ENCODE measurements at regions not wholly inside any gene's neighbourhood (a gene's known extent, or its start where the extent isn't known, plus 50 kb on each side); places are given as distances from the start of the nearest gene placed in this dataset.

- Histone ChIP-seq H3K27ac (ENCODE audit: low read length) (no peak overlapping the region), H3K36me3 (ENCODE audit: insufficient read depth, low read length) (no peaks in the 10 kb centered on the region), H3K4me2 (ENCODE audit: insufficient read depth, low read length) (no peak overlapping the region), H3K79me2 (ENCODE audit: insufficient read depth, low read length) (no peaks in the 10 kb centered on the region), H3K4me3 (ENCODE audit: low read depth in 1 of 2, low read length in 2 of 2) (no peak overlapping the region), H2AFZ (ENCODE audit: low read depth, low read length) (no peak overlapping the region), H3K9ac (ENCODE audit: low read depth, low read length) (no peak overlapping the region), H3K4me1 (ENCODE audit: insufficient read depth, low read length) (no peaks in the 10 kb centered on the region), H4K20me1 (ENCODE audit: insufficient read depth, low read length) (no peaks in the 10 kb centered on the region), H3K27me3 (ENCODE audit: insufficient read depth, low read length, poor library complexity) (no peaks in the 10 kb centered on the region), H3K9me3 (ENCODE audit: insufficient read depth, low read length, severe bottlenecking) (no peaks in the 10 kb centered on the region)
- ATAC-seq (ENCODE audit: insufficient read depth, low read depth) (no peak), DNase-seq (no peak)
- TF ChIP-seq CTCF (IDR thresholded peaks at IDR 0.05; ENCODE audit: borderline replicate concordance, extremely low read depth, low read length, poor library complexity, severe bottlenecking) (no peak), EZH2 (IDR thresholded peaks at IDR 0.05; ENCODE audit: borderline replicate concordance, low read depth, low read length, severe bottlenecking) (no peak)
These were observed 671.2 kb downstream of the LRFN5 start for GRCh38 chr14:42277840-42278239.

GRCh38 chr14:42269234-42269633, 662.6 kb downstream of the LRFN5 start:
- no peak overlapping the region for H3K27ac ChIP-seq (ENCODE audit: low read length)
- no peaks in the 10 kb centered on the region for H3K9me3 ChIP-seq (ENCODE audit: insufficient read depth, low read length, severe bottlenecking)
- DNase-seq: no peak
- ATAC-seq (ENCODE audit: insufficient read depth, low read depth): no peak
- no peaks in the 10 kb centered on the region for H4K20me1 ChIP-seq (ENCODE audit: insufficient read depth, low read length)
- no peak overlapping the region for H2AFZ ChIP-seq (ENCODE audit: low read depth, low read length)
- H3K4me1 ChIP-seq (ENCODE audit: insufficient read depth, low read length): no peaks in the 10 kb centered on the region
- no peak overlapping the region for H3K4me2 ChIP-seq (ENCODE audit: insufficient read depth, low read length)
- H3K79me2 ChIP-seq (ENCODE audit: insufficient read depth, low read length): no peaks in the 10 kb centered on the region
- H3K9ac ChIP-seq (ENCODE audit: low read depth, low read length): no peak overlapping the region
- H3K36me3 ChIP-seq (ENCODE audit: insufficient read depth, low read length): no peaks in the 10 kb centered on the region
- H3K4me3 ChIP-seq (ENCODE audit: low read depth in 1 of 2, low read length in 2 of 2): no peak overlapping the region
- H3K27me3 ChIP-seq (ENCODE audit: insufficient read depth, low read length, poor library complexity): no peaks in the 10 kb centered on the region
- no peak for TF ChIP-seq EZH2 (IDR thresholded peaks at IDR 0.05; ENCODE audit: borderline replicate concordance, low read depth, low read length, severe bottlenecking)
- no peak for TF ChIP-seq CTCF (IDR thresholded peaks at IDR 0.05; ENCODE audit: borderline replicate concordance, extremely low read depth, low read length, poor library complexity, severe bottlenecking)

GRCh38 chr14:42248131-42248530, 641.5 kb downstream of the LRFN5 start:
- ATAC-seq (ENCODE audit: insufficient read depth, low read depth) (no peak), DNase-seq (no peak)
- Histone ChIP-seq H3K9ac (ENCODE audit: low read depth, low read length) (no peak overlapping the region), H3K4me1 (ENCODE audit: insufficient read depth, low read length) (no peaks in the 10 kb centered on the region), H3K27ac (ENCODE audit: low read length) (no peak overlapping the region), H3K4me2 (ENCODE audit: insufficient read depth, low read length) (no peak overlapping the region), H4K20me1 (ENCODE audit: insufficient read depth, low read length) (no peaks in the 10 kb centered on the region), H2AFZ (ENCODE audit: low read depth, low read length) (no peak overlapping the region), H3K4me3 (ENCODE audit: low read depth in 1 of 2, low read length in 2 of 2) (no peak overlapping the region), H3K79me2 (ENCODE audit: insufficient read depth, low read length) (no peaks in the 10 kb centered on the region), H3K27me3 (ENCODE audit: insufficient read depth, low read length, poor library complexity) (no peaks in the 10 kb centered on the region), H3K36me3 (ENCODE audit: insufficient read depth, low read length) (no peaks in the 10 kb centered on the region), H3K9me3 (ENCODE audit: insufficient read depth, low read length, severe bottlenecking) (peaks cover 2% of the 10 kb centered on the region)
- TF ChIP-seq CTCF (IDR thresholded peaks at IDR 0.05; ENCODE audit: borderline replicate concordance, extremely low read depth, low read length, poor library complexity, severe bottlenecking): no peak
- TF ChIP-seq EZH2 (IDR thresholded peaks at IDR 0.05; ENCODE audit: borderline replicate concordance, low read depth, low read length, severe bottlenecking): no peak

- no peak for DNase-seq
- Histone ChIP-seq H3K4me2 (ENCODE audit: insufficient read depth, low read length) (no peak overlapping the region), H3K4me1 (ENCODE audit: insufficient read depth, low read length) (no peaks in the 10 kb centered on the region), H2AFZ (ENCODE audit: low read depth, low read length) (no peak overlapping the region), H3K9ac (ENCODE audit: low read depth, low read length) (no peak overlapping the region), H3K36me3 (ENCODE audit: insufficient read depth, low read length) (no peaks in the 10 kb centered on the region), H3K27me3 (ENCODE audit: insufficient read depth, low read length, poor library complexity) (no peaks in the 10 kb centered on the region), H3K9me3 (ENCODE audit: insufficient read depth, low read length, severe bottlenecking) (peaks cover 2% of the 10 kb centered on the region), H3K4me3 (ENCODE audit: low read depth in 1 of 2, low read length in 2 of 2) (no peak overlapping the region), H3K27ac (ENCODE audit: low read length) (no peak overlapping the region), H4K20me1 (ENCODE audit: insufficient read depth, low read length) (no peaks in the 10 kb centered on the region), H3K79me2 (ENCODE audit: insufficient read depth, low read length) (no peaks in the 10 kb centered on the region)
- TF ChIP-seq CTCF (IDR thresholded peaks at IDR 0.05; ENCODE audit: borderline replicate concordance, extremely low read depth, low read length, poor library complexity, severe bottlenecking): no peak
- no peak for TF ChIP-seq EZH2 (IDR thresholded peaks at IDR 0.05; ENCODE audit: borderline replicate concordance, low read depth, low read length, severe bottlenecking)
- no peak for ATAC-seq (ENCODE audit: insufficient read depth, low read depth)
These were observed 634.4 kb downstream of the LRFN5 start for GRCh38 chr14:42241101-42241500.

Measured in DND-41 (cell line).